DMS 273 (cell line): ENCODE measurements at regions not wholly inside any gene's neighbourhood (a gene's known extent, or its start where the extent isn't known, plus 50 kb on each side); places are given as distances from the start of the nearest gene placed in this dataset.

ENCODE experiments used
- DNase-seq: peaks from one replicate; lab custom pipeline; 2025; ENCODE audit not compliant: unreplicated experiment; lab: John Stamatoyannopoulos, UW

- no peak for DNase-seq
Measured at GRCh38 chr4:107115185-107115847, 79.2 kb upstream of the DKK2 start.

- DNase-seq, result no peak
Measured at GRCh38 chr4:107114059-107114458, 77.9 kb upstream of the DKK2 start.

GRCh38 chr4:107098401-107098800 lies 62.3 kb upstream of the DKK2 start:
- no peak for DNase-seq

GRCh38 chr4:107094976-107095375 lies 58.9 kb upstream of the DKK2 start:
- no peak for DNase-seq

GRCh38 chr4:107094332-107094731 lies 58.2 kb upstream of the DKK2 start:
- no peak for DNase-seq
